ENCODE measurements at regions not wholly inside any gene's neighbourhood (a gene's known extent, or its start where the extent isn't known, plus 50 kb on each side); places are given as distances from the start of the nearest gene placed in this dataset.
"Not testable (repeated sequence)": the region's sequence is repeated elsewhere in the genome, so short reads cannot be mapped to it uniquely, and the experiment has no call there.

GRCh38 chr11:16512899-16513241 is 156.5 kb upstream of the SOX6 start:
- no peaks in the 10 kb centered on the region for H3K27me3 ChIP-seq (ENCODE audit: insufficient read depth, low read depth, severe bottlenecking)
- no peaks in the 10 kb centered on the region for H3K36me3 ChIP-seq
- H3K4me3 ChIP-seq (ENCODE audit: low read depth, low read length): no peak overlapping the region
- H3K9me3 ChIP-seq (ENCODE audit: severe bottlenecking): no peaks in the 10 kb centered on the region
- TF ChIP-seq CTCF (IDR thresholded peaks at IDR 0.05; ENCODE audit: low read depth, low read length): no peak
- H3K27ac ChIP-seq: no peak overlapping the region
- DNase-seq: no peak

- no peaks in the 10 kb centered on the region for H3K9me3 ChIP-seq (ENCODE audit: severe bottlenecking)
- H3K4me3 ChIP-seq (ENCODE audit: low read depth, low read length): no peak overlapping the region
- H3K27me3 ChIP-seq (ENCODE audit: insufficient read depth, low read depth, severe bottlenecking): no peaks in the 10 kb centered on the region
- no peak for TF ChIP-seq CTCF (IDR thresholded peaks at IDR 0.05; ENCODE audit: low read depth, low read length)
- H3K36me3 ChIP-seq: no peaks in the 10 kb centered on the region
- H3K27ac ChIP-seq: no peak overlapping the region
- DNase-seq: no peak
Measured at GRCh38 chr11:16512198-16512898, 156.0 kb upstream of the SOX6 start.

- Histone ChIP-seq H3K27ac (no peak overlapping the region), H3K27me3 (ENCODE audit: insufficient read depth, low read depth, severe bottlenecking) (no peaks in the 10 kb centered on the region), H3K36me3 (no peaks in the 10 kb centered on the region), H3K9me3 (ENCODE audit: severe bottlenecking) (no peaks in the 10 kb centered on the region), H3K4me3 (ENCODE audit: low read depth, low read length) (no peak overlapping the region)
- DNase-seq: no peak
- TF ChIP-seq CTCF (IDR thresholded peaks at IDR 0.05; ENCODE audit: low read depth, low read length): no peak
Measured at GRCh38 chr11:16511116-16512114, 155.1 kb upstream of the SOX6 start.

- H3K36me3 ChIP-seq: no peaks in the 10 kb centered on the region
- no peak for DNase-seq
- no peak overlapping the region for H3K27ac ChIP-seq
- peaks cover 2% of the 10 kb centered on the region for H3K9me3 ChIP-seq (ENCODE audit: severe bottlenecking)
- no peaks in the 10 kb centered on the region for H3K27me3 ChIP-seq (ENCODE audit: insufficient read depth, low read depth, severe bottlenecking)
- no peak overlapping the region for H3K4me3 ChIP-seq (ENCODE audit: low read depth, low read length)
- no peak for TF ChIP-seq CTCF (IDR thresholded peaks at IDR 0.05; ENCODE audit: low read depth, low read length)
Measured at GRCh38 chr11:16505481-16505880, 149.1 kb upstream of the SOX6 start.

GRCh38 chr11:16503891-16504290 is 147.5 kb upstream of the SOX6 start:
- H3K36me3 ChIP-seq; DNase-seq; H3K9me3 ChIP-seq (ENCODE audit: severe bottlenecking); H3K27ac ChIP-seq; H3K27me3 ChIP-seq (ENCODE audit: insufficient read depth, low read depth, severe bottlenecking); H3K4me3 ChIP-seq (ENCODE audit: low read depth, low read length): not testable (repeated sequence)

GRCh38 chr11:16494918-16495691 is 138.8 kb upstream of the SOX6 start:
- Histone ChIP-seq H3K9me3 (ENCODE audit: severe bottlenecking) (no peaks in the 10 kb centered on the region), H3K4me3 (ENCODE audit: low read depth, low read length) (no peak overlapping the region), H3K36me3 (no peaks in the 10 kb centered on the region), H3K27me3 (ENCODE audit: insufficient read depth, low read depth, severe bottlenecking) (no peaks in the 10 kb centered on the region), H3K27ac (no peak overlapping the region)
- no peak for TF ChIP-seq CTCF (IDR thresholded peaks at IDR 0.05; ENCODE audit: low read depth, low read length)
- DNase-seq: no peak
